ENCODE measurements at regions not wholly inside any gene's neighbourhood (a gene's known extent, or its start where the extent isn't known, plus 50 kb on each side); places are given as distances from the start of the nearest gene placed in this dataset.
"Not testable (repeated sequence)": the region's sequence is repeated elsewhere in the genome, so short reads cannot be mapped to it uniquely, and the experiment has no call there.

DNA sequence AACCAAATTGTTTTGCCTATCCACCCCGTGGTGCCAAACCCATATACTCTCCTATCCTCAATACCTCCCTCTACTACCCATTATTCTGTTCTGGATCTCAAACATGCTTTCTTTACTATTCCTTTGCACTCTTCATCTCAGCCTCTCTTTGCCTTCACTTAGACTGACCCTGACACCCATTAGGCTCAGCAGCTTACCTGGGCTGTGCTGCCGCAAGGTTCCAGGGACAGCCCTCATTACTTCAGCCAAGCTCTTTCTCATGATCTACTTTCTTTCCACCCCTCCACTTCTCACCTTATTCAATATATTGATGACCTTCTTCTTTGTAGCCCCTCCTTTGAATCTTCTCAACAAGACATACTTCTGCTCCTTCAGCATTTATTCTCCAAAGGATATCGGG lies 517.9 kb downstream of the IRS2 start:
- DNase-seq = not testable (repeated sequence)

DNA sequence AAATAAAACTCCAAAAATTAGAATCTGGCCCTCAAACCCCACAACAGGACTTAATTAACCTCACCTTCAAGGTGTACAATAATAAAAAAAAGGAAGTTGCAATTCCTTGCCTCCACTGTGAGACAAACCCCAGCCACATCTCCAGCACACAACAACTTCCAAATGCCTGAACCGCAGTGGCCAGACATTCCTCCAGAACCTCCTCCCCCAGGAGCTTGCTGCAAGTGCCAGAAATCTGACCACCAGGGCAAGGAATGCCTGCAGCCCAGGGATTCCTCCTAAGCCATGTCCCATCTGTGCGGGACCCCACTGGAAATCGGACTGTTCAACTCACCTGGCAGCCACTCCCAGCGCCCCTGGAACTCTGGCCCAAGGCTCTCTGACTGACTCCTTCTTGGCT lies 519.0 kb downstream of the IRS2 start:
- not testable (repeated sequence) for DNase-seq

DNA sequence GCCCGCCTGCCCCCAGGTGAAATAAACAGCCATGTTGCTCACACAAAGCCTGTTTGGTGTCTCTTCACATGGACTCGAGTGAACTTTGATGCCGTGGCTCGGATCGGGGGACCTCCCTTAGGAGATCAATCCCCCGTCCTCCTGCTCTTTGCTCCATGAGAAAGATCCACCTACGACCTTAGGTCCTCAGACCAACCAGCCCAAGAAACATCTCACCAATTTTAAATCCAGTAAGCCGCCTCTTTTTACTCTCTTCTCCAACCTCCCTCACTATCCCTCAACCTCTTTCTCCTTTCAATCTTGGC lies 521.0 kb downstream of the IRS2 start:
- DNase-seq = not testable (repeated sequence)

DNA sequence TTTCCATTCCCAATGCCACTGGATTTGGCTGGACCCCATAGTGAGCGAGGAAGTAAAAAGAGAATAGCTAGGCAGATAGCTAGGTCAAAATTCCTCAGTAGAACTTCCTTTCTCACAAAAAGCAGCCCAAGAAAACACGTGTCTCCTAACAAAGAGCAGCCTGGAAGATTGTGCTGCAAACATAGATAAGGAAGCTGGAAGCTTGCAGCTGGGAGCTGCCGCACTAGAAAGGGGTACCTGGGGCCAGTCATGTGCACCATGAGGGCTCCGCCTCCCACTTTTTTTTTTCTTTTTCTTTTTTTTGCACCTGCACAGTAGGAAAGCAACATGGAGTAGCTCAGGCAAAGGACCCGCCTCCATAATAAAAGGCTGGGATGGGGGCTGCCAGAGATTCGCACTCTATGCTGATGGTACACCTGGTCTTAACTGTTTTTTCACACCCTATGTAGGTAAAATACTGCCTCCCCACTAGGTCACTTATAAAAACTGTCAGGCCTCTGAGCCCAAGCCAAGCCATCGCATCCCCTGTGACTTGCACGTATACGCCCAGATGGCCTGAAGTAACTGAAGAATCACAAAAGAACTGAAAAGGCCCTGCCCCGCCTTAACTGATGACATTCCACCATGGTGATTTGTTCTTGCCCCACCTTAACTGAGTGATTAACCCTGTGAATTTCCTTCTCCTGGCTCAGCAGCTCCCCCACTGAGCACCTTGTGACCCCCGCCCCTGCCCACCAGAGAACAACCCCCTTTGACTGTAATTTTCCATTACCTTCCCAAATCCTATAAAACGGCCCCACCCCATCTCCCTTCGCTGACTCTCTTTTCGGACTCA lies 521.6 kb downstream of the IRS2 start:
- DNase-seq = not testable (repeated sequence)

DNA sequence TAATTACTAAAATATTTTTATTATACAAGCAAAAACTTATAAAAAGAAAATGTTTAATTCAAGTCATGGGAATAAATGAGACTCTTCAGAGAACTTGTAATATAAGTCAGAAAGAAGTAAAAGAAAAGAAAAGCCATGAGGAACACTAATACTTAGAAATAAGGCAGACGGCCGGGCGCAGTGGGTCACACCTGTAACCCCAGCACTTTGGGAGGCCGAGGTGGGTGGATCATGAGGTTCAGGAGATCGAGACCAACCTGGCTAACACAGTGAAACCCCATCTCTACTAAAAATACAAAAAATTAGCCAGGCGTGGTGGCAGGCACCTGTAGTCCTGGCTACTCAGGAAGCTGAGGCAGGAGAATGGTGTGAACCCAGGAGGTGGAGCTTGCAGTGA lies 528.6 kb downstream of the IRS2 start:
- DNase-seq = not testable (repeated sequence)

All from NCI-H2171 (cell line).